ENCODE measurements at regions not wholly inside any gene's neighbourhood (a gene's known extent, or its start where the extent isn't known, plus 50 kb on each side); places are given as distances from the start of the nearest gene placed in this dataset.

GRCh38 chr7:46830-47140 lies 145.6 kb upstream of the FAM20C start:
- Histone ChIP-seq H3K36me3 (no peaks in the 10 kb centered on the region), H3K27ac (no peak overlapping the region), H3K27me3 (ENCODE audit: low read depth) (peaks cover 6% of the 10 kb centered on the region), H3K4me3 (no peak overlapping the region), H3K4me1 (peaks cover 8% of the 10 kb centered on the region), H3K9me3 (no peaks in the 10 kb centered on the region)
- ATAC-seq (no peak), DNase-seq (no peak)
- intact Hi-C loops (cut with DNase I), result no loop called here
- TF ChIP-seq CTCF (IDR thresholded peaks at IDR 0.05), result no peak

GRCh38 chr7:51456-52068 lies 140.8 kb upstream of the FAM20C start:
- peaks cover 3% of the 10 kb centered on the region for H3K4me1 ChIP-seq
- H3K9me3 ChIP-seq, result no peaks in the 10 kb centered on the region
- intact Hi-C loops (cut with DNase I), result no loop called here
- peak overlapping the region; percentile 24 for H3K4me3 ChIP-seq
- TF ChIP-seq CTCF (IDR thresholded peaks at IDR 0.05), result no peak
- DNase-seq (peak; percentile 13), ATAC-seq (peak in 1 of 2 donors; percentile 38)
- no peaks in the 10 kb centered on the region for H3K27me3 ChIP-seq (ENCODE audit: low read depth)
- H3K27ac ChIP-seq, result peak overlapping the region; percentile 53
- H3K36me3 ChIP-seq, result no peaks in the 10 kb centered on the region

GRCh38 chr7:52100-52499 lies 140.3 kb upstream of the FAM20C start:
- peak; percentile 75 to 86 for ATAC-seq
- intact Hi-C loops (cut with DNase I), result no loop called here
- DNase-seq, result peak; percentile 45
- H3K27me3 ChIP-seq (ENCODE audit: low read depth), result no peaks in the 10 kb centered on the region
- TF ChIP-seq CTCF (IDR thresholded peaks at IDR 0.05), result no peak
- H3K27ac ChIP-seq, result peak overlapping the region; percentile 53
- H3K36me3 ChIP-seq, result no peaks in the 10 kb centered on the region
- H3K4me1 ChIP-seq, result peaks cover 3% of the 10 kb centered on the region
- no peaks in the 10 kb centered on the region for H3K9me3 ChIP-seq
- peak overlapping the region; percentile 24 for H3K4me3 ChIP-seq

- intact Hi-C loops (cut with DNase I), result no loop called here
- no peaks in the 10 kb centered on the region for H3K27me3 ChIP-seq (ENCODE audit: low read depth)
- H3K4me3 ChIP-seq, result no peak overlapping the region
- no peaks in the 10 kb centered on the region for H3K36me3 ChIP-seq
- TF ChIP-seq CTCF (IDR thresholded peaks at IDR 0.05), result no peak
- ATAC-seq (peak; percentile 67 to 74), DNase-seq (peak; percentile 55)
- no peak overlapping the region for H3K27ac ChIP-seq
- H3K9me3 ChIP-seq, result no peaks in the 10 kb centered on the region
- peaks cover 3% of the 10 kb centered on the region for H3K4me1 ChIP-seq
Observed at GRCh38 chr7:53531-53930, 138.8 kb upstream of the FAM20C start.

- Histone ChIP-seq H3K27me3 (ENCODE audit: low read depth) (no peaks in the 10 kb centered on the region), H3K36me3 (no peaks in the 10 kb centered on the region), H3K27ac (no peak overlapping the region), H3K4me1 (peaks cover 3% of the 10 kb centered on the region), H3K4me3 (no peak overlapping the region), H3K9me3 (no peaks in the 10 kb centered on the region)
- intact Hi-C loops (cut with DNase I), result no loop called here
- DNase-seq (peak; percentile 18), ATAC-seq (no peak)
- no peak for TF ChIP-seq CTCF (IDR thresholded peaks at IDR 0.05)
Observed at GRCh38 chr7:54615-55014, 137.8 kb upstream of the FAM20C start.

All from lower lobe of right lung (tissue), 2 donors.